ENCODE measurements at regions not wholly inside any gene's neighbourhood (a gene's known extent, or its start where the extent isn't known, plus 50 kb on each side); places are given as distances from the start of the nearest gene placed in this dataset.

- TF ChIP-seq CTCF (conservative IDR thresholded peaks at IDR 0.05; ENCODE audit: control insufficient read depth, insufficient read depth, low read depth, low read length), result no peak
- DNase-seq (ENCODE audit: low read depth), result no peak
- H3K4me3 ChIP-seq (ENCODE audit: control insufficient read depth, low read depth, low read length), result no peak overlapping the region
Measured at GRCh38 chrX:117325706-117326105, 790.9 kb downstream of the KLHL13 start.

DNA sequence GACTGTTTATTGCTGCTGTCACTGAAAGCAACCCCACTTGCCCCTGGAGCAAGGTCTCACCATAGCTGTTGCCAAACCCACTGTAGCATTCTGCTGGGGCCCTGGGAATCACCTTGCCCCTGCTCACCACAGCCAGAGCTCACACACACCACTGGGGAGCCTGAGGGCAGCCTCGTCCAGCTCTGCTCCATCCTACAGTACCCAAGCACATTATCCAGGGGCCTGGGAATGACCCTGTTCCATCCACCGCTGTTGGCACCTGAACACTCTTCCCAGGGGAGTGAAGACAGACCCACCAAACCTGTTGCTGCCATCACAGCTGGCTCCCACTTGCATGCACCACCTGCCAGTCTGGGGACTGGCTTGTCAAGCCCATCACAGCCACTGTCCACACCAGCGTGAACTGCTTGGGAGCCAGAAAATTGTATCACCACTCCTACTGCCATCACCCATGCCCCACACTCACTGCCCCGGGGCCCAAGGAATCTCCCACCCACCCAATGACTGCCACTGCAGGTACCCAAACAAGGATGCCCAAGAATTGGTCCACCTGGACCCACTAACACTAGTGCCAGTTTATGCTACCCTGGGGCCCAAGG, 811.3 kb downstream of the KLHL13 start:
- no peak overlapping the region for H3K4me3 ChIP-seq (ENCODE audit: control insufficient read depth, low read depth, low read length)
- DNase-seq (ENCODE audit: low read depth), result no peak
- TF ChIP-seq CTCF (conservative IDR thresholded peaks at IDR 0.05; ENCODE audit: control insufficient read depth, insufficient read depth, low read depth, low read length), result no peak

DNA sequence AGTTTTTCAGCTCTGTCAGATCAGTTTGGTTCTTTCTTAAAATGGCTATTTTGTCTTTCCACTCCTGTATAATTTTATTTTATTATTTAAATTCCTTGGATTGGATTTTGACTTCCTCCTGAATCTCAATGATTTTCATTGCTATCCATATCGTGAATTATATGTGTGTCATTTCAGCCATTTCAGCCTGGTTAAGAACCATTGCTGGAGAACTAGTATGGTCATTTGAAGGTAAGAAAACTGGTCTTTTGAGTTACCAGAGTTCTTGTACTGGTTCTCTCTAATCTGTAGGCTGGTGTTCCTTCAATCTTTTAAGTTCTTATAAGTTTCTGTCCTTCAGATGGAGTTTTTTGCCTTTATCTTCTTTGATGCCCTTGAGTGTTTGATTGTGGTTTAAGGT, 815.5 kb downstream of the KLHL13 start:
- no peak overlapping the region for H3K4me3 ChIP-seq (ENCODE audit: control insufficient read depth, low read depth, low read length)
- TF ChIP-seq CTCF (conservative IDR thresholded peaks at IDR 0.05; ENCODE audit: control insufficient read depth, insufficient read depth, low read depth, low read length), result no peak
- no peak for DNase-seq (ENCODE audit: low read depth)

DNA sequence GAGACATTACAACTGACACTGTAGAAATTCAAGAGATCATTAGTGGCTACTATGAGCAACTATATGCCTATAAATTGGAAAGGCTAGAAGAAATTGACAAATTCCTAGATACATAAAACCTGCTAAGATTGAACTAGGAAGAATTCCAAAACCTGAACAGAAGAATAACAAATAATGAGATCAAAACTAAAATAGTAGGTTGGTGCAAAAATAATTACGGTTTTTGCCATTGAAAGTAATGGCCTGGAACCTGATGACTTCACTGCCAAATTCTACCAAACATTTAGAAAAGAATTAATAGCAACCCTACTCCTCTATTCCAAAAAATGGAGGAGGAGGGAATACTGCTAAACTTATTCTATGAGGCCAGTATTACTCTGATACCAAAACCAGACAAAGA, 824.9 kb downstream of the KLHL13 start:
- no peak for TF ChIP-seq CTCF (conservative IDR thresholded peaks at IDR 0.05; ENCODE audit: control insufficient read depth, insufficient read depth, low read depth, low read length)
- H3K4me3 ChIP-seq (ENCODE audit: control insufficient read depth, low read depth, low read length), result no peak overlapping the region
- no peak for DNase-seq (ENCODE audit: low read depth)

- H3K4me3 ChIP-seq (ENCODE audit: control insufficient read depth, low read depth, low read length), result no peak overlapping the region
- TF ChIP-seq CTCF (conservative IDR thresholded peaks at IDR 0.05; ENCODE audit: control insufficient read depth, insufficient read depth, low read depth, low read length), result no peak
- no peak for DNase-seq (ENCODE audit: low read depth)
Measured at GRCh38 chrX:117274965-117275364, 812.2 kb upstream of the CT83 start.

All from fibroblast of mammary gland (primary cell).